ENCODE measurements at regions not wholly inside any gene's neighbourhood (a gene's known extent, or its start where the extent isn't known, plus 50 kb on each side); places are given as distances from the start of the nearest gene placed in this dataset.
"Not testable (repeated sequence)": the region's sequence is repeated elsewhere in the genome, so short reads cannot be mapped to it uniquely, and the experiment has no call there.

GRCh38 chr9:20237686-20238085 lies 384.6 kb downstream of the MLLT3 start:
- no peak for DNase-seq

GRCh38 chr9:20236676-20237075 lies 385.6 kb downstream of the MLLT3 start:
- no peak for DNase-seq

- not testable (repeated sequence) for DNase-seq
Measured at GRCh38 chr9:20235206-20235605, 387.1 kb downstream of the MLLT3 start.

- no peak for DNase-seq
Measured at GRCh38 chr9:20228096-20228495, 394.2 kb downstream of the MLLT3 start.

- no peak for DNase-seq
Measured at GRCh38 chr9:20227166-20227874, 395.0 kb downstream of the MLLT3 start.

- DNase-seq = no peak
Measured at GRCh38 chr9:20226345-20226744, 396.0 kb downstream of the MLLT3 start.

GRCh38 chr9:20225826-20226225 lies 396.5 kb downstream of the MLLT3 start:
- no peak for DNase-seq

GRCh38 chr9:20224756-20225155 lies 397.5 kb downstream of the MLLT3 start:
- no peak for DNase-seq

GRCh38 chr9:20220286-20220685 lies 402.0 kb downstream of the MLLT3 start:
- no peak for DNase-seq

GRCh38 chr9:20219437-20219836 lies 402.9 kb downstream of the MLLT3 start:
- DNase-seq = no peak

GRCh38 chr9:20217596-20217995 lies 404.7 kb downstream of the MLLT3 start:
- DNase-seq = no peak

GRCh38 chr9:20216438-20216837 lies 405.9 kb downstream of the MLLT3 start:
- DNase-seq = no peak

GRCh38 chr9:20215552-20215951 lies 406.7 kb downstream of the MLLT3 start:
- no peak for DNase-seq

GRCh38 chr9:20212806-20213205 lies 409.5 kb downstream of the MLLT3 start:
- no peak for DNase-seq

GRCh38 chr9:20209391-20210340 lies 412.6 kb downstream of the MLLT3 start:
- DNase-seq = peak; percentile 33

GRCh38 chr9:20208961-20209371 lies 413.3 kb downstream of the MLLT3 start:
- no peak for DNase-seq

- DNase-seq = no peak
Measured at GRCh38 chr9:20208226-20208625, 414.1 kb downstream of the MLLT3 start.

GRCh38 chr9:20207176-20207575 lies 415.1 kb downstream of the MLLT3 start:
- no peak for DNase-seq

GRCh38 chr9:20205821-20206220 lies 416.5 kb downstream of the MLLT3 start:
- no peak for DNase-seq

GRCh38 chr9:20200991-20201431 lies 412.2 kb upstream of the SLC24A2 start:
- DNase-seq = no peak

GRCh38 chr9:20200581-20200980 lies 411.7 kb upstream of the SLC24A2 start:
- no peak for DNase-seq

GRCh38 chr9:20199111-20199510 lies 410.3 kb upstream of the SLC24A2 start:
- no peak for DNase-seq

GRCh38 chr9:20197976-20198685 lies 409.3 kb upstream of the SLC24A2 start:
- no peak for DNase-seq
